GM10266 (cell line): ENCODE measurements at regions not wholly inside any gene's neighbourhood (a gene's known extent, or its start where the extent isn't known, plus 50 kb on each side); places are given as distances from the start of the nearest gene placed in this dataset.

Experiments used
- DNase-seq: peaks from one replicate; pipeline ENCODE4 v3.0.0; 2012; ENCODE audit errors: extremely low spot score
- CTCF ChIP-seq: IDR thresholded peaks from 2 replicates; pipeline ENCODE4 v1.5.1; 2012; ENCODE audit warnings: mild to moderate bottlenecking, low read depth; ENCODE audit not compliant: control insufficient read depth, insufficient read depth; ENCODE audit errors: missing control alignments

- no peak for TF ChIP-seq CTCF
- DNase-seq = no peak
These were observed 52.8 kb upstream of the RMDN2 start for GRCh38 chr2:37872192-37872750.

GRCh38 chr2:37873229-37873628 lies 51.9 kb upstream of the RMDN2 start:
- no peak for DNase-seq
- no peak for TF ChIP-seq CTCF

GRCh38 chr2:37873749-37874330 lies 51.2 kb upstream of the RMDN2 start:
- DNase-seq = no peak
- no peak for TF ChIP-seq CTCF

GRCh38 chr2:37874470-37874869 lies 50.6 kb upstream of the RMDN2 start:
- no peak for TF ChIP-seq CTCF
- no peak for DNase-seq
